ENCODE measurements at regions not wholly inside any gene's neighbourhood (a gene's known extent, or its start where the extent isn't known, plus 50 kb on each side); places are given as distances from the start of the nearest gene placed in this dataset.

DNA sequence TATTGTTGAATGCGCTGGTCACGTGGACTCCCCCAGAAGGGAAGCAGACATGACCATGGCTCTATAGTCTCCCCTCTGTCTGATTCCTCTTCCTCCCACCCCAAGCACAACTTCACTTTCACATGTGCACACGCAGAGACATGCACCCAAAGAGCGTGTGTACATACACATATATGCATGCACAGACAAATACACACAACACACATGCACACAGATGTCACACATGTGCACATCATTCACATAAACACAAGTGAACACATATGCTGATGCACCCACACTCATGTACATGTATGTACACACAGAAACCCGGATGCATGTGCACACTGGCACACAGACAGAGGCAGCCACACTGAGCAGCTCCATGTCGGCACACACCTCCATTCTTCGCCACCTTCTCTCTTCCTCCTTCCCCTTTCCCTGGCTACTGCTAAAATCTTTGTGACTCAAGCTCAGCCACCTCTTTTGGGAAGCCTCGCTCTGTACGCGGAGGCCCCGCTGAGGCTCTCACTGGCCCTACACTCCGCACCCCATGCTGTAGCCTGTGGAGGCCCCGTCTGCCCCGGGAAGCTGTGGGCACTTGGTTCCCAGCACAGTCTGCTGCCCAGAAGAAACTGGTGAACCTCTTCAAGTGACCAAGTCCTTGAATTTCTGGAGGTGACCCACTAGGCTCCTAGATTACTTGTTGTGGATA, 101.6 kb upstream of the TEX51 start:
- no peaks in the 10 kb centered on the region for H3K4me1 ChIP-seq (ENCODE audit: control insufficient read depth, insufficient read depth, low read length)
- no peaks in the 10 kb centered on the region for H3K9me3 ChIP-seq (replicated peaks; ENCODE audit: low read length)
- no peak overlapping the region for H3K9ac ChIP-seq (ENCODE audit: low read depth, low read length)
- H3K4me2 ChIP-seq (ENCODE audit: low read length): no peak overlapping the region
- H3K27me3 ChIP-seq (ENCODE audit: control insufficient read depth, insufficient read depth, low read length): peaks cover 11% of the 10 kb centered on the region
- no peak overlapping the region for H3K4me3 ChIP-seq (ENCODE audit: low read length)
- H3K36me3 ChIP-seq (ENCODE audit: insufficient read depth, low read length): no peaks in the 10 kb centered on the region

DNA sequence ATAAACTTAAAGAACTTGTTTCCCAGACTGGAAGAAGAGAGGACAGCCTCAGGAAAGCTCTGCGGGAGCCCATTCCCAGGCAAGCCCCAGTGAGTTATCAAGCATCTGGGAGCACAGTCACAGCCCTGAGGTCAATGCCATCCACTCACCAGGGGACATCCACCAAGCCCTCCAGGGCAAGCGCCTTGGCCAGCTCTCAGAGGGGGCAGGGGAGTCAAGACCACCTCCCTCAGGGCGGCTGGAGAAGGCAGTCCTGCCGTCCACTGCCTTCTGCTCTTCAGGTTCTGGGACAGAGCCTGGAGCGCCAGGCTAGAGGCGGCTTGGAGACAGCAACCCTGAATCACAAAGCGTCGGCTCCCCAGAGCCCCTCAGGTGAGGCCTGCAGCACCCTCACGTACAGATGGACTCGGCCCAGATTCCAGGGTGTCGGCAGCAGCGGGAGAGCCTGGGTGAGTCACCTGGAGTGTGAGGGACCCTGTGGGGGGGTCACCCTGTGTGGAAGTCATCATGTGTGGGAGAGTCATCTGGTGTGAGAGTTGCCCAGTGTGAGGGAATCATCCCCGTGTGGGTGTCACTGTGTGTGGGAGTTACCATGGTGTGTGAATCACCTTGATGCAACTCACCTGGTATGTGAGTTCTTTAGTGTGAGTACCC, 100.9 kb upstream of the TEX51 start:
- Histone ChIP-seq H3K9me3 (replicated peaks; ENCODE audit: low read length) (no peaks in the 10 kb centered on the region), H3K4me1 (ENCODE audit: control insufficient read depth, insufficient read depth, low read length) (no peaks in the 10 kb centered on the region), H3K36me3 (ENCODE audit: insufficient read depth, low read length) (no peaks in the 10 kb centered on the region), H3K4me3 (ENCODE audit: low read length) (no peak overlapping the region), H3K27me3 (ENCODE audit: control insufficient read depth, insufficient read depth, low read length) (peaks cover 11% of the 10 kb centered on the region), H3K4me2 (ENCODE audit: low read length) (no peak overlapping the region), H3K9ac (ENCODE audit: low read depth, low read length) (no peak overlapping the region)

GRCh38 chr2:126798276-126799140, 100.2 kb upstream of the TEX51 start:
- Histone ChIP-seq H3K36me3 (ENCODE audit: insufficient read depth, low read length) (no peaks in the 10 kb centered on the region), H3K4me3 (ENCODE audit: low read length) (no peak overlapping the region), H3K4me1 (ENCODE audit: control insufficient read depth, insufficient read depth, low read length) (no peaks in the 10 kb centered on the region), H3K27me3 (ENCODE audit: control insufficient read depth, insufficient read depth, low read length) (peaks cover 9% of the 10 kb centered on the region), H3K9ac (ENCODE audit: low read depth, low read length) (no peak overlapping the region), H3K9me3 (replicated peaks; ENCODE audit: low read length) (no peaks in the 10 kb centered on the region), H3K4me2 (ENCODE audit: low read length) (no peak overlapping the region)

- H3K4me3 ChIP-seq (ENCODE audit: low read length): no peak overlapping the region
- no peaks in the 10 kb centered on the region for H3K36me3 ChIP-seq (ENCODE audit: insufficient read depth, low read length)
- H3K4me2 ChIP-seq (ENCODE audit: low read length): no peak overlapping the region
- no peak overlapping the region for H3K9ac ChIP-seq (ENCODE audit: low read depth, low read length)
- H3K9me3 ChIP-seq (replicated peaks; ENCODE audit: low read length): no peaks in the 10 kb centered on the region
- H3K27me3 ChIP-seq (ENCODE audit: control insufficient read depth, insufficient read depth, low read length): peaks cover 2% of the 10 kb centered on the region
- H3K4me1 ChIP-seq (ENCODE audit: control insufficient read depth, insufficient read depth, low read length): no peaks in the 10 kb centered on the region
These were observed 99.4 kb upstream of the TEX51 start for GRCh38 chr2:126799301-126799700.

DNA sequence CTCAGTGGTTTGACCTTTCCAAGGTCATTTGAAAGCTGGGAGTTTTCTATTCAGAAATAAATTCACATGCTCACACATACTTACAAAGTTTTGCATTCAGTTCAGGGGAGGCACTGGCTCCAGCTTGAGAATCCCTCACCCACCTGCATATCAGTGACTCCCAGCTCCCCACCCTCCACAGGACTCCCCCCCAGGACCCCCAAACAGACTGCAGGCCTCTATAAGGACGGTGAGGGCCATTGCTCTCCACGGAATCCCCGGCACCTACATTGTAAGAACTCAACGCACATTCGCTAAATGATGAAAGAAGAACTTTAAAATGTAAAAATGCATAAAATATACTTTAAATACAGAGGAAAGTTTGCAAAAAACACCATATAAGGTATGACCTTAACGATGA, 97.2 kb upstream of the TEX51 start:
- Histone ChIP-seq H3K4me3 (ENCODE audit: low read length) (no peak overlapping the region), H3K9ac (ENCODE audit: low read depth, low read length) (no peak overlapping the region)

DNA sequence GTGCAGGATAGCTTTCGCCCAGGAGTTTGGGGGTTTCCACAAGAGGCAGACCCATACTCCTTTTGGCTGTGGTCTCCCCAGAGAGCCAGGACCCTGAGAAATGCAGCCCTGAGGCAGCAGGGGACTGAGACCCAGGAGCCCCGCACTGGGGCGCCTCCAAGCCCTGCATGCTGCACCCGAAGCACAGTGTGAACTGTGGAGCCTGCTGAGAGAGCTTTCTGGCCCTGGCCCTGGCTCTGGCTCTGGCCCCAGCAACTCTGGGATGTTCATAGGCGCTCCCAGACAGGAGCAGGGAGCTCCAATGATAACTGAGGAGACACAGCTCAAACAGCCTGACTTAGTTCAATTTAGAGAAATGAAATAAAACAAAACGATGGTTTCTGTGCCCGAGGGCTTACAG, 96.4 kb upstream of the TEX51 start:
- H3K4me1 ChIP-seq (ENCODE audit: control insufficient read depth, insufficient read depth, low read length): no peaks in the 10 kb centered on the region
- no peaks in the 10 kb centered on the region for H3K27me3 ChIP-seq (ENCODE audit: control insufficient read depth, insufficient read depth, low read length)
- no peak overlapping the region for H3K9ac ChIP-seq (ENCODE audit: low read depth, low read length)
- no peak overlapping the region for H3K4me3 ChIP-seq (ENCODE audit: low read length)
- H3K36me3 ChIP-seq (ENCODE audit: insufficient read depth, low read length): no peaks in the 10 kb centered on the region
- no peaks in the 10 kb centered on the region for H3K9me3 ChIP-seq (replicated peaks; ENCODE audit: low read length)
- no peak overlapping the region for H3K4me2 ChIP-seq (ENCODE audit: low read length)

More for the DNA sequence above, 97.2 kb upstream of the TEX51 start:
- Histone ChIP-seq H3K9me3 (replicated peaks; ENCODE audit: low read length) (no peaks in the 10 kb centered on the region), H3K27me3 (ENCODE audit: control insufficient read depth, insufficient read depth, low read length) (no peaks in the 10 kb centered on the region), H3K4me1 (ENCODE audit: control insufficient read depth, insufficient read depth, low read length) (no peaks in the 10 kb centered on the region), H3K4me2 (ENCODE audit: low read length) (no peak overlapping the region), H3K36me3 (ENCODE audit: insufficient read depth, low read length) (no peaks in the 10 kb centered on the region)

DNA sequence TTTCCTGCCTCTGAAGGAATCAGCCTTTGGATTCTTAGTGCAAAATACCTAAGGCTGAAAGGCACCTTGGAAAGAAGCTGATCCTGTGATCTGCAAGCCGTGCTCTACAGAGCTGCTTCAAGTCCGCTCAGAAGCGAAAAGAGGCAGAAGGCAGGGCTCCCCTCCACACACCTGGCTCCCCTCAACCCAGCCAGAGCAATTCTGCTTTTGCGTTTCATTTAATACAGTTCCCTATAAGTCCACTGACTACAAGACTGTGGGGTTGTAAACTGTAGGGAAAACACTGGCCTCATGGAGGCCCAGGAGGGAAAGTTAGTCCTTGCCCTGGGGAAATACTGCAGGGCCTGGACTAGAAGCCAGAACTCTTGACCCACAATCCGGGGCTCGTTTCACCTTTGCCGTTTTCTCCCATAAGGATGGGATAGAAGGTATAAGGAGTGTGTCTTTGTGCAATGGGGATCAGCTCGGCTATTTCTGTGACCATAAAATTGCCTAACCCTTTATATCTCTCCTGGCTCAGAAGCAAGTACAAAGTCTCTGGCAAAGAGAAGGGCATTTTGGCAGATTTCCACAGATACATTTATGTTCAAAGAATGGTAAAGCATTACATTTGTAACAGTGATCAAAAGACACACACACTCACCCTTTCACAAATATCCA, 95.8 kb upstream of the TEX51 start:
- no peaks in the 10 kb centered on the region for H3K36me3 ChIP-seq (ENCODE audit: insufficient read depth, low read length)
- no peaks in the 10 kb centered on the region for H3K27me3 ChIP-seq (ENCODE audit: control insufficient read depth, insufficient read depth, low read length)
- H3K9me3 ChIP-seq (replicated peaks; ENCODE audit: low read length): no peaks in the 10 kb centered on the region
- no peak overlapping the region for H3K4me3 ChIP-seq (ENCODE audit: low read length)
- no peak overlapping the region for H3K4me2 ChIP-seq (ENCODE audit: low read length)
- no peaks in the 10 kb centered on the region for H3K4me1 ChIP-seq (ENCODE audit: control insufficient read depth, insufficient read depth, low read length)
- H3K9ac ChIP-seq (ENCODE audit: low read depth, low read length): no peak overlapping the region

DNA sequence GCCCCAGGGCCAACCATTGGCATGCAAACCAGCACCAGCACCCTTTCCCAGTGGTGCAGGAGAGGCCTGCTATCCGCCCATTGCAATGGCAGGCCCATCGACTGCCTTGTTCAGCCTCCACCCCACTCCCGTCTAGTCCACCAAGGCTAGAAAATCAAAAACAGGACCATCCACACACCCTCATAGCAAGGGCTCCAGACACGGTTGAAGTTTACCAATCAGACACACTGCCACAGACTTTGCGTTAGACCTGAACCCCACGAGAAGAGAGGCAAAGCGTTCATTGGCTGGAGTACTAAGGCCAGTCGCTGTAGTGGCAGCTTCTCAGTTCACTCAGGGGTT, 95.3 kb upstream of the TEX51 start:
- Histone ChIP-seq H3K4me3 (ENCODE audit: low read length) (no peak overlapping the region), H3K36me3 (ENCODE audit: insufficient read depth, low read length) (no peaks in the 10 kb centered on the region), H3K4me2 (ENCODE audit: low read length) (no peak overlapping the region), H3K27me3 (ENCODE audit: control insufficient read depth, insufficient read depth, low read length) (no peaks in the 10 kb centered on the region), H3K9me3 (replicated peaks; ENCODE audit: low read length) (no peaks in the 10 kb centered on the region), H3K4me1 (ENCODE audit: control insufficient read depth, insufficient read depth, low read length) (no peaks in the 10 kb centered on the region), H3K9ac (ENCODE audit: low read depth, low read length) (no peak overlapping the region)

GRCh38 chr2:126804347-126804746, 94.3 kb upstream of the TEX51 start:
- Histone ChIP-seq H3K9ac (ENCODE audit: low read depth, low read length) (no peak overlapping the region), H3K4me1 (ENCODE audit: control insufficient read depth, insufficient read depth, low read length) (no peaks in the 10 kb centered on the region), H3K4me2 (ENCODE audit: low read length) (no peak overlapping the region), H3K9me3 (replicated peaks; ENCODE audit: low read length) (no peaks in the 10 kb centered on the region), H3K27me3 (ENCODE audit: control insufficient read depth, insufficient read depth, low read length) (no peaks in the 10 kb centered on the region), H3K36me3 (ENCODE audit: insufficient read depth, low read length) (no peaks in the 10 kb centered on the region), H3K4me3 (ENCODE audit: low read length) (no peak overlapping the region)

GRCh38 chr2:126808929-126809328, 89.8 kb upstream of the TEX51 start:
- H3K36me3 ChIP-seq (ENCODE audit: insufficient read depth, low read length): no peaks in the 10 kb centered on the region
- H3K4me3 ChIP-seq (ENCODE audit: low read length): no peak overlapping the region

GRCh38 chr2:126809340-126809739, 89.3 kb upstream of the TEX51 start:
- H3K4me1 ChIP-seq (ENCODE audit: control insufficient read depth, insufficient read depth, low read length): no peaks in the 10 kb centered on the region
- no peak overlapping the region for H3K9ac ChIP-seq (ENCODE audit: low read depth, low read length)
- no peaks in the 10 kb centered on the region for H3K9me3 ChIP-seq (replicated peaks; ENCODE audit: low read length)
- H3K4me3 ChIP-seq (ENCODE audit: low read length): no peak overlapping the region
- no peaks in the 10 kb centered on the region for H3K27me3 ChIP-seq (ENCODE audit: control insufficient read depth, insufficient read depth, low read length)
- H3K4me2 ChIP-seq (ENCODE audit: low read length): no peak overlapping the region
- H3K36me3 ChIP-seq (ENCODE audit: insufficient read depth, low read length): no peaks in the 10 kb centered on the region

More at GRCh38 chr2:126808929-126809328, 89.8 kb upstream of the TEX51 start:
- H3K27me3 ChIP-seq (ENCODE audit: control insufficient read depth, insufficient read depth, low read length): no peaks in the 10 kb centered on the region
- H3K4me1 ChIP-seq (ENCODE audit: control insufficient read depth, insufficient read depth, low read length): no peaks in the 10 kb centered on the region
- no peak overlapping the region for H3K4me2 ChIP-seq (ENCODE audit: low read length)
- H3K9me3 ChIP-seq (replicated peaks; ENCODE audit: low read length): no peaks in the 10 kb centered on the region
- no peak overlapping the region for H3K9ac ChIP-seq (ENCODE audit: low read depth, low read length)

Data from skeletal muscle satellite cell (primary cell).